Cardiac fibroblast (primary cell): ENCODE measurements at regions not wholly inside any gene's neighbourhood (a gene's known extent, or its start where the extent isn't known, plus 50 kb on each side); places are given as distances from the start of the nearest gene placed in this dataset.

Experiments
- DNase-seq, 2 donors: peaks; one replicate each; pipeline versions ENCODE4 v3.0.0 to v3.0.0-alpha.2; 2010; ENCODE audit warnings: low read depth in 2 of 2
- H3K4me3 ChIP-seq, 2 donors: replicated peaks in 1 of 2; 1 replicate in 1 of 2; 2 replicates in 1 of 2; pipeline ENCODE4 v1.5.1; 2011; ENCODE audit warnings: low read depth in 2 of 2, low read length in 2 of 2, mild to moderate bottlenecking in 2 of 2, moderate library complexity in 1 of 2
- CTCF ChIP-seq: IDR thresholded peaks from one replicate; pipeline ENCODE4 v1.5.1; 2011; ENCODE audit warnings: low read depth, mild to moderate bottlenecking, low read length, inconsistent platforms

GRCh38 chr14:98298481-98299244, 973.3 kb downstream of the BCL11B start:
- H3K4me3 ChIP-seq = no peak overlapping the region
- DNase-seq = no peak
- TF ChIP-seq CTCF = no peak

GRCh38 chr14:98301681-98302080, 970.3 kb downstream of the BCL11B start:
- no peak for TF ChIP-seq CTCF
- no peak overlapping the region for H3K4me3 ChIP-seq
- no peak for DNase-seq

GRCh38 chr14:98304574-98304973, 967.4 kb downstream of the BCL11B start:
- H3K4me3 ChIP-seq = no peak overlapping the region
- no peak for TF ChIP-seq CTCF
- DNase-seq = no peak

- H3K4me3 ChIP-seq = no peak overlapping the region
- TF ChIP-seq CTCF = no peak
- no peak for DNase-seq
Observed at GRCh38 chr14:98309591-98309990, 962.4 kb downstream of the BCL11B start.

GRCh38 chr14:98312006-98312405, 960.0 kb downstream of the BCL11B start:
- H3K4me3 ChIP-seq = no peak overlapping the region
- DNase-seq = no peak
- no peak for TF ChIP-seq CTCF

GRCh38 chr14:98321841-98322240, 950.2 kb downstream of the BCL11B start:
- DNase-seq = no peak
- no peak for TF ChIP-seq CTCF
- no peak overlapping the region for H3K4me3 ChIP-seq

- TF ChIP-seq CTCF = no peak
- no peak for DNase-seq
Observed at GRCh38 chr14:98323836-98324235, 948.2 kb downstream of the BCL11B start.

More at GRCh38 chr14:98323836-98324235, 948.2 kb downstream of the BCL11B start:
- no peak overlapping the region for H3K4me3 ChIP-seq
